HEK293 (cell line): ENCODE measurements at regions not wholly inside any gene's neighbourhood (a gene's known extent, or its start where the extent isn't known, plus 50 kb on each side); places are given as distances from the start of the nearest gene placed in this dataset.

Experiments
- CTCF ChIP-seq: fragments of 450-650 bp; formaldehyde crosslinking; IDR thresholded peaks from 2 replicates; pipeline ENCODE4 v1.5.1; 2016; ENCODE audit warnings: missing biosample characterization, missing genetic modification characterization
- MYNN ChIP-seq: fragments of 450-650 bp; formaldehyde crosslinking; IDR thresholded peaks from 2 replicates; pipeline ENCODE4 v1.5.1; 2016; ENCODE audit warnings: missing biosample characterization, missing genetic modification characterization, borderline replicate concordance
- SP2 ChIP-seq: fragments of 450-650 bp; formaldehyde crosslinking; IDR thresholded peaks from 2 replicates; pipeline ENCODE4 v1.5.1; 2016; ENCODE audit warnings: missing biosample characterization, missing genetic modification characterization
- ZBTB49 ChIP-seq: fragments of 450-650 bp; formaldehyde crosslinking; IDR thresholded peaks from 2 replicates; pipeline ENCODE4 v1.5.1; 2016; ENCODE audit warnings: missing biosample characterization, missing genetic modification characterization, low read depth
- ZBTB7A ChIP-seq: fragments of 450-650 bp; formaldehyde crosslinking; IDR thresholded peaks from 2 replicates; pipeline ENCODE4 v1.5.1; 2016; ENCODE audit warnings: low read depth, missing biosample characterization, missing genetic modification characterization
- ZNF114 ChIP-seq: fragments of 450-650 bp; formaldehyde crosslinking; IDR thresholded peaks from 2 replicates; pipeline ENCODE4 v1.5.0; 2017; ENCODE audit warnings: missing biosample characterization, missing genetic modification characterization
- ZNF169 ChIP-seq: fragments of 450-650 bp; formaldehyde crosslinking; IDR thresholded peaks from 2 replicates; pipeline ENCODE4 v1.5.1; 2016; ENCODE audit warnings: missing biosample characterization, missing genetic modification characterization
- ZNF24 ChIP-seq: fragments of 450-650 bp; formaldehyde crosslinking; IDR thresholded peaks from 2 replicates; pipeline ENCODE4 v1.5.1; 2016; ENCODE audit warnings: missing biosample characterization, missing genetic modification characterization
- ZNF707 ChIP-seq: fragments of 450-650 bp; formaldehyde crosslinking; IDR thresholded peaks from 2 replicates; pipeline ENCODE4 v1.5.1; 2016; ENCODE audit warnings: missing biosample characterization, missing genetic modification characterization

- no peak for TF ChIP-seq SP2 (tag by site-specific recombination)
- no peak for TF ChIP-seq CTCF (tag by site-specific recombination)
- no peak for TF ChIP-seq ZNF169 (tag by site-specific recombination)
- no peak for TF ChIP-seq MYNN
- no peak for TF ChIP-seq ZNF707 (tag by site-specific recombination)
- TF ChIP-seq ZNF114, result no peak
- TF ChIP-seq ZBTB49 (tag by site-specific recombination), result no peak
- TF ChIP-seq ZBTB7A (tag by site-specific recombination), result no peak
- TF ChIP-seq ZNF24 (tag by site-specific recombination), result no peak
Observed at GRCh38 chr5:165039748-165040147, 1534.3 kb downstream of the MAT2B start.
